Colonic mucosa (tissue), 4 donors: ENCODE measurements at regions not wholly inside any gene's neighbourhood (a gene's known extent, or its start where the extent isn't known, plus 50 kb on each side); places are given as distances from the start of the nearest gene placed in this dataset.
"Not testable (repeated sequence)": the region's sequence is repeated elsewhere in the genome, so short reads cannot be mapped to it uniquely, and the experiment has no call there.

Experiments used
- DNase-seq: peaks from one replicate; pipeline ENCODE4 v3.0.0-alpha.2; 2020
- H3K27ac ChIP-seq: fragments of 200-600 bp; one replicate; pipeline ENCODE4 v1.8.0; 2021
- H3K27me3 ChIP-seq: fragments of 200-600 bp; one replicate; pipeline ENCODE4 v1.8.0; 2021
- H3K36me3 ChIP-seq: fragments of 200-600 bp; one replicate; pipeline ENCODE4 v1.8.0; 2021
- H3K4me1 ChIP-seq: fragments of 200-600 bp; one replicate; pipeline ENCODE4 v1.8.0; 2021; ENCODE audit warnings: mild to moderate bottlenecking
- H3K4me3 ChIP-seq: fragments of 200-600 bp; one replicate; pipeline ENCODE4 v1.8.0; 2021
- H3K9ac ChIP-seq, 2 donors: one replicate each; pipeline ENCODE4 v1.7.0; 2013; ENCODE audit warnings: control low read depth in 2 of 2, low read depth in 2 of 2, low read length in 2 of 2
- H3K9me3 ChIP-seq: fragments of 200-600 bp; one replicate; pipeline ENCODE4 v1.8.0; 2021
- intact Hi-C: fragments of 100-400 bp; cut with DNase I; formaldehyde crosslinking; loops from one replicate; pipeline ENCODE4 v1.14.1; 2022
- TF ChIP-seq, protein P1 (sequence below): fragments of 200-600 bp; IDR thresholded peaks from one replicate; pipeline ENCODE4 v1.8.0; 2022; ENCODE audit warnings: antibody characterized with exemption, mild to moderate bottlenecking
- donor health status: healthy.
- donor health status: DM: no; HTN: no; CAD: no.
- donor health status: DM: no; HTN: no; CAD: no.

GRCh38 chr11:100445231-100445735 is 241.8 kb upstream of the ARHGAP42 start:
- intact Hi-C loops = no loop called here
- Histone ChIP-seq H3K9ac (no peak overlapping the region), H3K27me3 (no peaks in the 10 kb centered on the region), H3K27ac (no peak overlapping the region), H3K4me3 (no peak overlapping the region), H3K9me3 (no peaks in the 10 kb centered on the region), H3K4me1 (no peaks in the 10 kb centered on the region), H3K36me3 (no peaks in the 10 kb centered on the region)
- TF ChIP-seq, protein P1, sequence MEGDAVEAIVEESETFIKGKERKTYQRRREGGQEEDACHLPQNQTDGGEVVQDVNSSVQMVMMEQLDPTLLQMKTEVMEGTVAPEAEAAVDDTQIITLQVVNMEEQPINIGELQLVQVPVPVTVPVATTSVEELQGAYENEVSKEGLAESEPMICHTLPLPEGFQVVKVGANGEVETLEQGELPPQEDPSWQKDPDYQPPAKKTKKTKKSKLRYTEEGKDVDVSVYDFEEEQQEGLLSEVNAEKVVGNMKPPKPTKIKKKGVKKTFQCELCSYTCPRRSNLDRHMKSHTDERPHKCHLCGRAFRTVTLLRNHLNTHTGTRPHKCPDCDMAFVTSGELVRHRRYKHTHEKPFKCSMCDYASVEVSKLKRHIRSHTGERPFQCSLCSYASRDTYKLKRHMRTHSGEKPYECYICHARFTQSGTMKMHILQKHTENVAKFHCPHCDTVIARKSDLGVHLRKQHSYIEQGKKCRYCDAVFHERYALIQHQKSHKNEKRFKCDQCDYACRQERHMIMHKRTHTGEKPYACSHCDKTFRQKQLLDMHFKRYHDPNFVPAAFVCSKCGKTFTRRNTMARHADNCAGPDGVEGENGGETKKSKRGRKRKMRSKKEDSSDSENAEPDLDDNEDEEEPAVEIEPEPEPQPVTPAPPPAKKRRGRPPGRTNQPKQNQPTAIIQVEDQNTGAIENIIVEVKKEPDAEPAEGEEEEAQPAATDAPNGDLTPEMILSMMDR = no peak
- DNase-seq = no peak

DNA sequence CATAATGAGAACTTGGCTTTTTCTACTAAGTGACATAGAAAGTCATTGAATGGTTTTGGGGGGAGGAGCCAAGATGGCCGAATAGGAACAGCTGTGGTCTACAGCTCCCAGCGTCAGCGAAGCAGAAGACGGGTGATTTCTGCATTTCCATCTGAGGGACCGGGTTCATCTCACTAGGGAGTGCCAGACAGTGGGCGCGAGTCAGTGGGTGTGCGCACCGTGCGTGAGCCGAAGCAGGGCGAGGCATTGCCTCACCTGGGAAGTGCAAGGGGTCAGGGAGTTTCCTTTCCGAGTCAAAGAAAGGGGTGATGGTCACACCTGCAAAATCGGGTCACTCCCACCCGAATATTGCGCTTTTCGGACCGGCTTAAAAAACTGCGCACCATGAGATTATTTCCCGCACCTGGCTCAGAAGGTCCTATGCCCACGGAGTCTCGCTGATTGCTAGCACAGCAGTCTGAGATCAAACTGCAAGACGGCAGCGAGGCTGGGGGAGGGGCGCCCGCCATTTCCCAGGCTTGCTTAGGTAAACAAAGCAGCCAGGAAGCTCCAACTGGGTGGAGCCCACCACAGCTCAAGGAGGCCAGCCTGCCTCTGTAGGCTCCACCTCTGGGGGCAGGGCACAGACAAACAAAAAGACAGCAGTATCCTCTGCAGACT is 235.2 kb upstream of the ARHGAP42 start:
- not testable (repeated sequence) for H3K9ac ChIP-seq

DNA sequence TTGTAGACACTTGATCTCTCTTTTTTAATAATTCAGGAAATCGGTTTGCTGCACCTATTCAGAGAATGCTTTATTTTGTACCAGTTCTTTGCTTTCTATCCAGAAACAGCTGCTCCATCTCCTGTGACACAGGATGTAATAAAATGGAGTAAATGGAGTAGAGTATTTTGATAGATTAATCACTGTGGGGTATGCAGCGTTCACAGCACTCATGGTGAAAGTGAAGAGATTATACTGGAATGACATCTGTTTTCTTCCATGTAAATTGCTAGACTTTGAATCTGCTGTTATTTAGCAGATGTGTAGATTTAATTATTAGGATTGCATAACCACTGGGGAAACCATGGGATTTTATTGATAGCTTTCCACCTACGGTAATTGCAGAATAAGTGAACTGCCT is 227.3 kb upstream of the ARHGAP42 start:
- Histone ChIP-seq H3K27ac (no peak overlapping the region), H3K4me1 (no peaks in the 10 kb centered on the region), H3K9ac (no peak overlapping the region), H3K27me3 (no peaks in the 10 kb centered on the region), H3K4me3 (no peak overlapping the region), H3K9me3 (no peaks in the 10 kb centered on the region), H3K36me3 (no peaks in the 10 kb centered on the region)
- intact Hi-C loops = no loop called here
- DNase-seq = no peak
- TF ChIP-seq, protein P1 = no peak

More for the DNA sequence above, 235.2 kb upstream of the ARHGAP42 start:
- H3K36me3 ChIP-seq, H3K27me3 ChIP-seq, H3K4me3 ChIP-seq, H3K9me3 ChIP-seq, H3K27ac ChIP-seq, intact Hi-C loops, DNase-seq, H3K4me1 ChIP-seq: not testable (repeated sequence)

DNA sequence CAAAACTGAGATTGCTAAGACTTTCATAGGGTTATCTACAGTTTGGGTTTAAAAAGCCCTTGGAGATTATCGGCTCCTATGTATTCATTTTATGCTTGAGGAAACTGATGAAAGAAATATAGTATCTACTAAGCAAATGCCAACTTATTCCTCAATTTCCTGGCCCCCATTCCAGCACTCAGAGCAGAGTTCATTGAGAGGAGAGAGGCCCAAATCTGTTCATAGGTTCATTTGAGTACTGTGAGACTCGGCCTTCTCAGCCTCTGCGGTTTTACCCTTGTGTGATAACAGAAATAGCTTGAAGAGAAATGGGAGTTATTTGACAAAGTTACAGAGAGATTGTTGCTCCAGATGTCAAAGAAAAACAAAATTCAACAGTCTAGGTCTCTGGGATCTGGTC is 226.7 kb upstream of the ARHGAP42 start:
- intact Hi-C loops = no loop called here

DNA sequence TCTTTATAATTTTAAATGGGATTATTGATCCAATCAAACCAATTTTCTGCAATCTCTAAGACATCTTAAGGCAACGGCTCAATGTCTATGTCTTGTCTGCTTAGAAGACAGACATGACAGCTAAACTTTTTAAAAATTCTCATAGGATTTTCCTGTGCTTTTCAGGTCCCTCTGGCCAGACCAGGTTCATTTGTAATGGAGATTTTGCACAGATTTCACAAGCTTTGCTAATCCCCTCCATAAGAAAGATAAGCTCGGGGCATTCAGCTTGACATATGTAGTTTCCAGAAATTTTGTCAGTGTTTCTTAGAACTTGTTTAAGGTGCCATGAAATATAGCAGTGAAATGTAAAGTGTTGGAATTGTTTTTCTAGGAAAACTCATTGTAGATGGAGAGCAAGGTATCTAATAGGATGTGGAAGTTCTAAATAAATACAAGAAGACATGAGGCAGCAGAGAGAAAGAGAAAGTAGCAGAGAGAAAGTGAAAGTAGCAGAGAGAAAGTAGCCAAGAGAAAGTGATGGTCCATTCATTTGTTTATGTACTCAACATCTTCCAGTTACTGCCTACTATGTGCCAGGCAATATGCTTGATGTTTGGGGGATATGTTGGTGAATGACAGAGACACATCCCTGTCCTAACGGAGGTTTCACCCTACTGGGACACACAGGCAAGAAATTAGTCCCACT is 219.1 kb upstream of the ARHGAP42 start:
- Histone ChIP-seq H3K36me3 (no peaks in the 10 kb centered on the region), H3K27ac (no peak overlapping the region), H3K4me3 (no peak overlapping the region), H3K27me3 (no peaks in the 10 kb centered on the region), H3K4me1 (no peaks in the 10 kb centered on the region), H3K9me3 (no peaks in the 10 kb centered on the region), H3K9ac (no peak overlapping the region)
- DNase-seq = no peak
- intact Hi-C loops = no loop called here
- TF ChIP-seq, protein P1 = no peak

More for the DNA sequence above, 226.7 kb upstream of the ARHGAP42 start:
- TF ChIP-seq, protein P1 = no peak
- Histone ChIP-seq H3K4me1 (no peaks in the 10 kb centered on the region), H3K36me3 (no peaks in the 10 kb centered on the region), H3K27ac (no peak overlapping the region), H3K9ac (no peak overlapping the region), H3K4me3 (no peak overlapping the region), H3K27me3 (no peaks in the 10 kb centered on the region), H3K9me3 (no peaks in the 10 kb centered on the region)
- no peak for DNase-seq

- TF ChIP-seq, protein P1 = no peak
- Histone ChIP-seq H3K9ac (no peak overlapping the region), H3K36me3 (no peaks in the 10 kb centered on the region), H3K27ac (no peak overlapping the region), H3K9me3 (no peaks in the 10 kb centered on the region), H3K27me3 (no peaks in the 10 kb centered on the region), H3K4me1 (no peaks in the 10 kb centered on the region), H3K4me3 (no peak overlapping the region)
- no peak for DNase-seq
- intact Hi-C loops = no loop called here
Observed at GRCh38 chr11:100469835-100470234, 217.3 kb upstream of the ARHGAP42 start.
